GM10266 (cell line): ENCODE measurements at regions not wholly inside any gene's neighbourhood (a gene's known extent, or its start where the extent isn't known, plus 50 kb on each side); places are given as distances from the start of the nearest gene placed in this dataset.

ENCODE experiments used
- DNase-seq: peaks from one replicate; pipeline ENCODE4 v3.0.0; 2012; ENCODE audit errors: extremely low spot score
- CTCF ChIP-seq: IDR thresholded peaks from 2 replicates; pipeline ENCODE4 v1.5.1; 2012; ENCODE audit warnings: mild to moderate bottlenecking, low read depth; ENCODE audit not compliant: control insufficient read depth, insufficient read depth; ENCODE audit errors: missing control alignments

- DNase-seq: no peak
- TF ChIP-seq CTCF: no peak
Observed at GRCh38 chr10:2054728-2055127, 317.4 kb upstream of the ADARB2 start.

GRCh38 chr10:2053805-2054204, 316.5 kb upstream of the ADARB2 start:
- no peak for TF ChIP-seq CTCF
- no peak for DNase-seq

- no peak for DNase-seq
- no peak for TF ChIP-seq CTCF
Observed at GRCh38 chr10:2051108-2051507, 313.8 kb upstream of the ADARB2 start.

- TF ChIP-seq CTCF: no peak
- DNase-seq: no peak
Observed at GRCh38 chr10:2049560-2049959, 312.2 kb upstream of the ADARB2 start.

GRCh38 chr10:2048337-2048973, 311.1 kb upstream of the ADARB2 start:
- TF ChIP-seq CTCF: no peak
- DNase-seq: no peak

- TF ChIP-seq CTCF: no peak
- no peak for DNase-seq
Observed at GRCh38 chr10:2047679-2048078, 310.4 kb upstream of the ADARB2 start.

GRCh38 chr10:2043379-2043778, 306.1 kb upstream of the ADARB2 start:
- no peak for DNase-seq
- no peak for TF ChIP-seq CTCF
